Right renal pelvis (tissue), 4 donors: ENCODE measurements at regions not wholly inside any gene's neighbourhood (a gene's known extent, or its start where the extent isn't known, plus 50 kb on each side); places are given as distances from the start of the nearest gene placed in this dataset.

Source experiments
- DNase-seq, 4 donors: peaks; one replicate each; pipeline ENCODE4 v3.0.0-alpha.2; 2013; ENCODE audit warnings: low read depth in 4 of 4, low spot score in 3 of 4, missing footprints in 1 of 4

DNA sequence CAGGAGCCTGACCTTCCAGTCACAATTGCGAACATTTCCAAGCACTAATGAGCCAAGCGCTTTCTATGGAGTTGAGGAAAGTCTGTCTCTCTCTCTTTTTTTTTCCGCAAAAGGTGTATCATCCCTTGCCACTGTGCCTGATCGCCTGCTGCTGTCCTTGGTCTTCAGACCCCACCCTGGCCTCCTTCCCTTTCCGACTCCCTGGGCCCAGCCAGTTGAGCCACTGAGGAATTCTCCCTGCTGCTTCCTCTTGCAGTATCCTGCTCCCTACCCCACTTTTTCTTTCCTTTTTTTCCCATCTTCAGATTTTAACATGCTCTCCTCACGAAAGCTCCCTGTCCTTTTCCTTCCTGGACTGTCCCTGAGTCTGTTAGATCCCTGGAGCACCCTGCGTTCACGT lies 396.5 kb upstream of the C2CD4B start:
- DNase-seq: no peak

- DNase-seq: no peak
These were observed 400.0 kb upstream of the C2CD4B start for GRCh38 chr15:62564886-62565633.

GRCh38 chr15:62565634-62566026 lies 400.5 kb upstream of the C2CD4B start:
- no peak for DNase-seq

DNA sequence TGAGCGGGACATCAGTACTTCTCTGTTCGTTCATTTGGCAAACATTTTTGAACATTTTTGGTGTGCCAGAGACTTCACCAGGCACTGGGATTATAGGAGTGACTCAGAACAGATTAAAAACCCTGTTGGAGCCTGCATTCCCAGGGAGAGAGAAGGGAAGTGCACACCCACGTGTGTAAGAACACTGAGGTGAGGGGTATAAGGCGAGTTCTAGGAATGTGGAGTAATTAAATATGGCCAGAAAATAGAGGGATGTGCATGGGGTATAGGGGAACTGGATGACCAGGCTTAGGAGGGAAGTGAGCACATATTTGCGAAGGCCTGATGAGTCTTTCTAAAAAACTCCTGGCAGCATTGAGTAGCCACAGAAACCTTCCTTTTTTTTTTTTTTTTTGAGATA lies 401.2 kb upstream of the C2CD4B start:
- no peak for DNase-seq

GRCh38 chr15:62567501-62567900 lies 402.4 kb upstream of the C2CD4B start:
- no peak for DNase-seq

DNA sequence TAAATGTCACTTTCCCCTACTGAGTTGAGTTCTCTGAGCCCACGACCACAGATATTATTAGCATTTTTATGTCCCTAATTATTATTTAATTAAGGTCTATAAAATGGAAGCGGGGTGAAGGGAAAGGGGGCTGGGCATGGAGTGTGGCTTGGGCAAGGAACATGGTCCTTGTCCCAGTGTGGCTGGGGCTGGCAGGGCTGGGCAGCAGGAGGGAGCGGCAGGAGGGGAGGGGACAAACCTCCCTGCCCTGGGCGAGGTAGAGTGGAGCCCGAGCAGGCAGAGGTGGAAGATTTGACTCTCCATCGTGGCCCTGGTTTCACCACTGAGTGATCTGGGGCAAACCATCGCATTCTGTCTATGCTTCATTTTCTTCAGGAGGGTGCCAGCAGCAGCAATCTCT lies 402.9 kb upstream of the C2CD4B start:
- DNase-seq: no peak

GRCh38 chr15:62568702-62569101 lies 403.6 kb upstream of the C2CD4B start:
- no peak for DNase-seq

DNA sequence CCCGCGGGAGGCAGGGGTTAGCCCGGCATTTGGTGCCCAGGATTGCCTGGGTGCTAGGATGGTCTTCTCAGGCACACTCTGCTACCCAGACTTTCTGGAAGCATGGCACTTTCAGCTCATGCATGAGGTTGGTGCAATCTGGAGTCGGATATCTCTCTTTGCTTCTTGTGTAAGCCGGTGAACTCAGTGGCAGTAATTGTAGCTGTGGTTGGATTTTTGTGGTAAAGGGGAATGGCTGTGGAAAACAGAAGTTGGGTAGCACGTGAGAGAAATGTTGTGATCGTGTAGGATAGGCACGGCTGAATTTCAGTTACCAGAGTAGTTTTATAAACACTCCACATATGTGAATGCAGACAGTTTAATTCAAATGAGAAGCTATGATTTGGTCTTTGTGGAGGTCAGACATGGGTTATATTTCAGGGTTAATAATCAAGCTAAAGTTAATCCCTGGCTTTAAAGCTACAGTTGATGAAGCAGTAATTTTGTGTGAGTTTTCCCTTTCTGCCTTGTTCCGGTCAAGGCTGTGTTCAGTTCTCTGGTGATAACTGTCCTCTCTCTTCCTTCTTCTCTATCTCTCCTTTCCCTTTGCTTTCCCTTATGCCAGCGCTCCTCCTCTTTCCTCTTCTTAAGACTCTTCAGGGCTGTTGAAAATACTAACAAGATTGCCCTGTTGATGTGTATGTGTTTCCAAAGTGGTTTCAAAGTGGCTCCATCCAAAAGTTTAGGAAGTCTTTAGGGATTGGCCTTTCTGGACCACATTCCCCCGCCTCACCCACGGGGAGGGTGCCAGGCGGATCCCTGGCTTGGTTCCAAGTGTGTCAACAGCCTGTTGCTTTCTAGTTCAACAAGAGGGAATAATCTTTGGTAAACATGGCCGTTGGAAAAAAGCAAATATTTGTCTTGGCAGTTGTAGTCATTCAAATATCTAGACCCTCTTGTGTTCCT lies 404.6 kb upstream of the C2CD4B start:
- no peak for DNase-seq

DNA sequence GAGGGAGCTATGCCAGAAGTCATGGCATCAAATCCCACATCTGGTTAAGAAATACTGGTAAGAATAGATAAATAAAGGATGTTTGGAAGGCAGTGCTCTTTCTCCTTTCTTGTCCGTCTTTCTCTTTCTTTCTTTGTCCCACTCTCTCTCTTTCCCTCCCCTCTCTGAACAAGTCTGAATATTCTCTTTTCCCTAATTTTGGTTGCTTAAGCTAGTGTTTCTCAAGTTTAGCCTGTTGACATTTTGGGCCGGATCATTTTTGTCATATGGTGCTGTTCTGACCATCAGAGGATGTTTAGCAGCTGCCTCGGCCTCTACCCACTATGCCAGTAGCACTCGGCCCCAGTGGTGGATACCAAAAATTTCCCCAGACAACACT lies 405.3 kb upstream of the C2CD4B start:
- no peak for DNase-seq

- DNase-seq: no peak
These were observed 406.0 kb upstream of the C2CD4B start for GRCh38 chr15:62571072-62571471.

- no peak for DNase-seq
These were observed 407.7 kb upstream of the C2CD4B start for GRCh38 chr15:62572797-62573196.

- DNase-seq: no peak
These were observed 408.8 kb upstream of the C2CD4B start for GRCh38 chr15:62573876-62574275.

GRCh38 chr15:62578546-62578945 lies 413.5 kb upstream of the C2CD4B start:
- no peak for DNase-seq

DNA sequence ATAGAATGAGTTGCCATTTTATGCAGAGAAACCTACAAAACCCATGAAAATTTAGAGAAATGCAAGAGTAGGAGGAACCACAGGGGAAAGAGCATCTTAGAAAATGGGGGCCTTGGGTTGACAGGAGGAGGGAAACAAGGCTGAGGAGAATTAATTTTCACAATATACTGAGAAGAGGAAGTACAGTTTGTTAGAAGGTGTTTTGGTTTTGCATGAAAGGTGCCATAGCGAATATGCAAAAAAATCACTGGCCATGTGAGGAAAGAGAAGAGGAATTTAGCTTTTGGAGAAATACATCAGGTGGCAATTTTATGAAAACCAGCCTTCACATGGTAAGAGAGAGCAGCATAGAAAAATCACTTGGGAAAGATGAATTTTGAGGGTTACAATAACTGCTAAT lies 413.9 kb upstream of the C2CD4B start:
- no peak for DNase-seq

- DNase-seq: no peak
These were observed 414.8 kb upstream of the C2CD4B start for GRCh38 chr15:62579842-62580241.

GRCh38 chr15:62582580-62582979 lies 417.5 kb upstream of the C2CD4B start:
- DNase-seq: no peak

DNA sequence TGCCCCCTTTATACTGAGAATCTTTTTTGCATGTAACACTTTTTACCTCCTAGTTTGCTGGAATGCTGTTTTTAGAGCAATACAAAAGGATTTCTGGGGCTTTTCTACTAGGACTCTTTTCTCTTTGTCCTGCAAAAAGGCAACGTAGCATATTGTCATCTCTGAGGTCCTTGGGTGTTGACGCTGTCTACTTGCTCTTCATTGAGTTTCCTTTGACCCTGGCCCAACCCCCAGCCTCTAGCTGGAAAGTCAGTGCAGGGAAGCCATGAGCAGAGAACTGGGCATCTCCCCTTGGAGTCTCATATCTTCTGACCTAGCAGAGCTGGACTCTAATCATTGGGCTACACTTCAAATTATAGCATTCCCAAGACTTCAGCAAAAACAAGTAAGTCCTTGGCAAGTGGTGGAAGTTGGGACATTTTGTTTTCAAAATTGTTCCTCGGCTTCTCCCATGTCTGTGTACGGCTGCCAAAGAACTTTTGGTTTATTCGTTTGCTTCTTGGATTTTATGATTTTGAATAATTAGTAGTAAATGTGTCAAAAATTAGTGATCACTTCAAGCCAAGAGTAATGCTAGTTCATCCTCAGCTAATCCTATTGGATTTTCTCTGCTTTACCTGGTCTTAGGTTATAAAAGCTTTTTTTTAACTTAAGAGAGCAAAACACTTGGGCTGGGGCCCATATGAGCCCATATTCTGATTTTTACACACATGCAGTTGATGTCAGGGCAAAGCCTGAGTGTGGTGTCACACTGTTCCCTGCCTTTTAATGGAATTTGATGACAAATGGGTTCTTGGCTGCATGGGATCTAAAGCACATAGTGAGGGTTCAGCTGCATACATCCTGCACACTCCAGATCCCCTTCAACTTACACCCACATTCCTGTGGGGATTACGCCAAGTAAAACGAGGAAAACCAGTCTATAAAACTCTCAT lies 419.5 kb upstream of the C2CD4B start:
- no peak for DNase-seq

- no peak for DNase-seq
These were observed 424.0 kb upstream of the C2CD4B start for GRCh38 chr15:62588938-62589670.

DNA sequence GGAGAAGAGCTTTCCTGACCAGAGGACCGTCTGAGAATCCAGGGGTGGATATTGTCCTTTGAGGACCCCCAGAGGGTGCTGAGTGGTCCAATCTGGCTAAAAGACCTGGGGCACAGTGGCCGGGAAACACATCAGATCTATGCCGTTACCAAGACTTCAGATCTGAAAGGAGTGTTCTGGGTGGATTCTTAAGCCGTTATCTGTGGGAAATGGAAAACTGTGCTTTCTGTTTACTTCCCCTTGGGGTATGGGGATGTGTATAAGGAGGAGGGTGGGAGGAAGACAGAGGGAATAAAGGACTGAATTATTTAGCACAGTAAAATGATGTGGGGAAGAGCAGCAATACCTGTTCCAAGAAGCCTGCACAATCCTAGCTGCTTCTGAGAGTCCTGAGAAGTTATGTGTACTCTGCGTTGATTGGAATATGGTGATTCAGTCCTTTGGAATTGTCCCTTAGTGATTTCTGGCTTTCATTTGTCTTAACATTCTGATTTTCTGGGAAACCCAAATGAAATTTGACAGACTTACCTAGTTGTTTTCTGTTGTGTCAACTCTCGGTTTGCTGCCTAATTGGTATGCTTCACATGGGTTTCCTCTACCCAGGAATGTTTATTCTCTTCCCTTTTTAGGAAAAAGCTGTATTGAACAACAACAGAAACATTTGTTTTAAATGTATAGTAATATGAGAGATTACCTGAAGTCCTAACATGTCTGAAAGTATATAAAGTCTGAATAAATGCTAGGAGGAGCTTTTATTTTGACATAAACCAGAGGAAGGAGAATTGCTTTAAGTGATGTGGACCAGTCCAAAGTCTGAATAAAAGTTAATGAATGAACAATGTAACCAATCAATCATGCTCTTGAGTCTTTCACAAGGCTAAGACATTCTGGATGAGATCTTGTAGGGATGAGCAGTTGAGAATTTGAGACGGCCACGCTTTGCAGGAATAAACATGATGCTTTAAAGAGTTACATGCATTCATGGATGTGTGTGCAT lies 427.1 kb upstream of the C2CD4B start:
- DNase-seq: no peak
